GM19351 (cell line): ENCODE measurements at regions not wholly inside any gene's neighbourhood (a gene's known extent, or its start where the extent isn't known, plus 50 kb on each side); places are given as distances from the start of the nearest gene placed in this dataset.

Source experiments
- ATAC-seq: cut with Tn5 transposase; IDR thresholded peaks from one replicate; pipeline ENCODE4 v1.9.1; 2021; ENCODE audit warnings: mild to moderate bottlenecking, moderate library complexity; ENCODE audit not compliant: unreplicated experiment

DNA sequence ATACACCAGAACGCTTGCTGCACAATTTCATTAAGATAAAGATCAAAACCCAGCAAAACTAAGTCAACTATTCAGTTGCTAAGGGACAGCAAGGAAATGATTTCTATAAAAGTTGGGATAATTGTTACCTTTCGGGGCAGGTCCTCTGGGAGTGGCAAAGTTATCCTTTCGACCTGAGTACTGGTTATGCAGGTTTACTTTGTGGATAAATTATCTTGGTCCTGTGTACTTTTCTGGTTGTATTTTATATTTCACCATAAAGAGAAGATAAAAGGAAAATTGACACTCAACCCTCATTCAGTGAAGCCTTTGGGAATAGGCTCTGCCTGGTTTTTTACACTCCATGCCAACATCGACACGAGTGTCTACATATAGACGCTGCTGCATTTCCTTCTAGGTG, 146.5 kb downstream of the SYK start:
- no peak for ATAC-seq

DNA sequence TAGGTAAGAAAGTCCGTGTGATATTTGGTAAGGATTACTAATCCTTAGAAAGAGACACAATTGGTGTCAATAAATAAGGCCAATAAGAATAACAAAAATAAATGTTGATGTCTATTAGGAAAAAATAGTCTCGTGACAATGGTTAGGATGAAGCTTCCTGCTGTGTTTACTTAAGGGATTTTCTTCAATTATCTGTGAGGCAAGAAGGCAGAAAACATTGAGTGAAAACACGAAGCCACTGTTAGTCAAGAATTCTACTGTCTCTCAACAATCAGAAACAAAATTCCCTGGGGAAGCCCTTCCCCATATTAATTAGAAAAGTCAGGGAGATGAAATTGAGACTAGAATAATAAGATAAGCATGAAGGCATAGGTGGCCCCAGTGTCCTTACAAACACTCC, 149.0 kb downstream of the SYK start:
- ATAC-seq = no peak

DNA sequence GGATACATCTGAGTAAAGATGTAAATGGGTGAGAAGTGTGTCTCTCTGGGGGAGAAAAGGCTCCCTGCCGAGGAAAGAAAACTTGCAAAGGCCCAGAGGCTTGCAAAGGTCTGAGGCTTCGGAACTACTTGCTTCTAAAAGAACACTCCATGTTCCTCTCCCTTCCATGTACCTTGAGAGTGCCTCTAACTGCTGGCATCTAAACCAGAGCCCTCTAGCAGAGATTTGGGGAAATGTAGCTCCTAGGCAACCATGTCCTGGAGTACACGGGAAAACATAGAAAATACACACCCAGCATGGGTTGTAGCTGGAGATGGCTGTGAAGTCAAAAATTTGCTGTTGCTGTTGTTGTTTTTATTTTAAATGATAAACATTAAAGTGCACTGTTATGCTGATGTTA, 151.6 kb downstream of the SYK start:
- no peak for ATAC-seq

DNA sequence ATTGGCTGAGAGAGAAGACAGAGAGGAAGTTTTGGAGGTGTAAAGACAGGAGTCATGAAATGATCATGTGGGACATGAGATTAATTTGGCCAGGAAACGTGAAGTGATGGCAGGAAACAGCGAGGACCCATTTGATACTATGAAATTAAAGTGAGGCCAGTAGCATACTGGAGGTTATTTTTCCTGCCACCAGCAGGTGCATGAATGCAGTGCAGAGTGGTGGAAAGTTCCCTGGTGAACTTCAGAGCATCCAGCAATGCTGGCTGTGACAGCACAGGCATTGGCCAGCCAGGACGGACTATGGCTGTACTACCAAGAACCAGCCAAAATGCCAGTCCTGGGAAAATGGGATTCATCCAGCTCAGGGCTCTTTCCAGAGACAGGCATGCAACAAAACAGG, 152.2 kb downstream of the SYK start:
- ATAC-seq = no peak

DNA sequence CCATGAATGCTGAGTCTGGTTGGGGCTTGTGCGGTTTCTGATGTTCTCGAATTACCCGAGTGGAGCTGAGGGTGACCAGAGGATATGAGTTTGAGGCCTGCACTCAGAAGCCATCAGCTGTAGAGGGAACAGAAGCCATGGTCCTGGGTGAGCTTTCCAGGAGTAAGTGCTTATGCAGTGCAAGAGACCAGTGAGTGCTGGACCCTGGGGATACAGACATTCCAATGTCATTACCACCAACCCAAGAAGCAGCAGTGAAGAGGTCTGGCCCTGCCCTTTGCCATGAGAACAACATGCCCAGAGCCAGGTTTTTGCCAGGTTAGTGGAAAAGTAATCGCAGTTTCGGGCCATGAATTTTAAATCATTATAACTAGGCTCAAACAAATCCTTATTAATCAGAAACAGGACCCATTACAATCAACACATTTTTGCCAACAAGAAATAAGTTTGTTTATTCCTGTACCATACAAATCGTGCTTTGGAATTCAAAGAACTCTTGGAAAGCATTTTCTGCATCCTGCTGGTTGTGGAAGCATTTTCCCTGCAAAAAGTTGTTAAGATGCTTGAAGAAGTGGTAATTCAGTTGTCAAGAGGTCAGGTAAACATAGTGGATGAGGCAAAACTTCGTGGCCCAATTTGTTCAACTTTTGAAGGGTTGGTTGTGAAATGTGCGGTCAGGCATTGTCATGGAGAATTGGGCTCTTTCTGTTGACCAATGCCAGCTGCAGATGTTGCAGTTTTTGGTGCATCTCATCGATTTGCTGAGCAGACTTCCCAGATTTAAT, 154.6 kb downstream of the SYK start:
- ATAC-seq = no peak

DNA sequence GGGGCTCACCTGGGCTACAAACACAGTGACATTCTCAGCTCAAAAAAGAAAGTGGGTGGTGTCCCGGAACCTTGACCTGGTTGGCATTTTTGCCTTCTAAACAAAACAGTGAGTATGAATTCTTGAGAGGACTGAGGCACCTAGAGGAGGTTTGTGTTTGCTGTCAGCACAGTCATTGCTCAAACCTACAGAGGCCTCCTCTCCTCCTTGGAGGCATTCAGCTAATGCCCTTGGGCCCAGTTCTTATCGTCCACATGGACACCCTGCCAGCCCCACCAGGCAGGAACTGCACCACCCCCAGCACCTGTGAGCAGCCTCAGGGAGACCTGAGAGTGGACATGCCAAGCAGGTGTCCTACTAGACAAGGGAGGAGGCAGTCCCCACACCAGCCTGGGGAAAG, 156.7 kb downstream of the SYK start:
- no peak for ATAC-seq

DNA sequence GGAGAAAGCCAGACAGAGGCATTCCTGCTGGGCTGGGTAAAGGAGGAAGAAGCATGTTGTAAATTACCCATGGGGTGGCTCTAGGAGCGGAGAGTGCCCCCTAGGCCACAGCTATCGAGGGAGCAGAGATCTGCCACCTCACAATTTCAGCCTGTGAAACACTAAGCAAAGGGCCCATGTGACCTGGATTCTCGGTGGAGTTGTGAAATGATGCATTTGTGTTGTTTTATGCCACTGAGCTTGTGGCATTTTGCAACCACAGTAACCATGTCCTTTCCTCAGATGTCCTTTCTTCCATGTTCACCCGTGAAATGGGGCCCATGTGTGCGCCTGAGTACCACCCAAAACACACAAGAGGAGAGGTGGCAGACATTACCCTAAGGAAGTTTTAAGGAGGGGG, 159.3 kb downstream of the SYK start:
- ATAC-seq = no peak

DNA sequence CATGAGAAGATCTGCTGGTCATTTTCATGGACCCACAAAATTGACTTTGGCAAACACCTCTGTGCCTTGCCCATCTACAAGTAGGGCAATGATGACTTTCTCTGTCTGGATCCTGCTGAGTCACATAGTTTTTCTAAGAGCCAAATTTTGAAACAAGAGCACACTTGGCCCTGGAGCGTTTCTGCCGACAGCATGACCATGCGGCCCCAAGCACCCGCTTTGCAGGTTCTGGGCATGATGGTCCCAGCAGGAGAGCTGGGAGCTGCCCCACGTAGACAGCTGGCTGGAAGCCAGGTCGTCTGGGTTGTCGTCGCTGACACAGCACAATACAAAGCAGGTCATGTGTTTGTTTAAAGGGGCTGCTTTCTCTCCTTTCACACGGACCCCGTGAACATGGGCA, 159.8 kb downstream of the SYK start:
- ATAC-seq = no peak

DNA sequence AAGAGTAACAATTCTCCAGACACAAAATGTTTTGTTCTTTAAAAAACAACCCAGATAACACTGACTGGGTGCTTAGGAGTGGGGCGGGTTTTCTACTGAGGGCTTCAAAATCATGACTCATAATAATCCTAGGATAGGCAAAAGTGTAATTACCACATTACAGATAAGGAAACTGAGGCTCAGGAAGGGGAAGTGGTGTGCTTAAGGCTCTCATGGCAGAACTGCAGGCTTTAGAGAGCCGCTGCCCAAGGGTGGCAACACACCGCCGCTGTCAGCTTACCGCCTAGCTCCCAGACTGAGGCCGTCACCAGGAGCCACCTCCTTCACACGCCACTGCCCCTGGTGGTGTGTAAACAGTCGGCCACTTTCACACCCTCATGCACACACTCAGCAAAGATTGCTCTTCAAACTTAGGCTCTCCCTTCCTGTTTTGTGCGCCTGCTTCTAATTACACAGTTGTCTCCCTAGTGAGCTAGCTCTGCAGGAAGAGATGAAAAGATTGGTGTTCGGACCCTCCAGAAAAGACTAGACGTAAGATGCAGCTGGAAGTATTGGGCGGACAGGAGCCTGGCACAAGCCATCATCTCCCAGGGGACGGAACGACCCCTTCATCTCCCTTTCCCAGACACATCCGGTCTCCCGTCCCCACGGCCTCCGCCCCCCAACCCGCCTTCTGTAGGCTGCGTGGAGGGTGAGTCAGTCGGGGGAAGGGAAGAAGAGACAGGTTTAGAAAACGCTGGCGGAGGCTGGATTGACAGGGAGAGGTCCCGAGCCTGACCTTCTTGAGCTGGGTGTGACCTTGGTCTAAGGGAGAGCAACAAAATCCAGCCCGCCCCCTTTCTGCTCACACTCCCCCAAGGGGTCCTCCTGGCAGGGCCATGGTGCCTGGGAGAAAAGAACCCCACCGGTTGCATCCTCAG, 162.7 kb downstream of the SYK start:
- peak; percentile 77 for ATAC-seq

DNA sequence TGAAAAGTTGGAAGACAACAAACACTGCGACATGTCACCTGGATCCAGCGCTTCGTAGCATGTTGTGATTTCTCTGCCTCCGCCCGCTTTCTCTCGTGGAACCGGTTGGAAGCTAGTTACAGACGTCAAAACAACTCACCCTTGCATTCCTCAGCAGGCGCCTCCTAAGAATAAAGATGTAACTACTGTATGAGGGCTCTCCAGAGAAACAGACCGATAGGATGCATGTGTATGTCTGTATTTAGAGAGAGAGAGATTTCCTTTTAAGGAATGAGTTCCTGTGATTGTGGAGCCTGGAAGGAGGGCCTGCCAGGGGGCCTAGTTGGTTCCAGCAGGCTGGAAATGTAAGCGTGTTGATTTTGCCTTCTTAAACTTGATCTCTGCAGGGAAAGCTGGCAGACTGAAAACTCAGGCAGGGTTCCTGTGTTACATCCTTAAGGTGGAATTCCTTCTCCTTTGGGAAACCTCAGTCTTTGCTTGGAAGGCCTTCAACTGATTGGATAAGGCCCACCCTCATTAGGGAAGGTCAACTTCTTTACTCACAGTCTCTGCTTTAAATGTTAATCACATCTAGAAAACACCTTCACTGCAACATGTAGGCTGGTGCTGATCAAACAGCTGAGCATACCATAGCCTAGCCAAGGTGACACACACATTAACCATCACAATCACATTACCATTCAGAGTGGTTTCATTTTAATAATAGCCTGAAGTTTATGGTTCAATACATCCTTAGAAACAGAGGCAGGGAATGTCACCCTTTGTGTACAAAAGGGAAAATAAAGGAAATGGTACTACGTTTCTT, 163.8 kb downstream of the SYK start:
- ATAC-seq = no peak

DNA sequence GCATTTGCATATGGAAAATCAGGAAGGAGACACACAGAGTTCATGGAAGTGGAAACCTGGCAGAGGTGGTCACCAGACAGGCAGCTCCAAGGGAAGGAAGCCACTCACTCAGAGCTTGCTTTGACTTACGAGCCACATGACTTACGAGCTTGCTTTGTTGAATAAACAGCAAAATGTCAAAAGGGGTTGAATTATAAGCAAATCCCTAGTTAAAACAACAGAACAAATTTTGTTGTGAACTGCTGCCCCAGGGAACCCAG, 164.3 kb downstream of the SYK start:
- no peak for ATAC-seq

DNA sequence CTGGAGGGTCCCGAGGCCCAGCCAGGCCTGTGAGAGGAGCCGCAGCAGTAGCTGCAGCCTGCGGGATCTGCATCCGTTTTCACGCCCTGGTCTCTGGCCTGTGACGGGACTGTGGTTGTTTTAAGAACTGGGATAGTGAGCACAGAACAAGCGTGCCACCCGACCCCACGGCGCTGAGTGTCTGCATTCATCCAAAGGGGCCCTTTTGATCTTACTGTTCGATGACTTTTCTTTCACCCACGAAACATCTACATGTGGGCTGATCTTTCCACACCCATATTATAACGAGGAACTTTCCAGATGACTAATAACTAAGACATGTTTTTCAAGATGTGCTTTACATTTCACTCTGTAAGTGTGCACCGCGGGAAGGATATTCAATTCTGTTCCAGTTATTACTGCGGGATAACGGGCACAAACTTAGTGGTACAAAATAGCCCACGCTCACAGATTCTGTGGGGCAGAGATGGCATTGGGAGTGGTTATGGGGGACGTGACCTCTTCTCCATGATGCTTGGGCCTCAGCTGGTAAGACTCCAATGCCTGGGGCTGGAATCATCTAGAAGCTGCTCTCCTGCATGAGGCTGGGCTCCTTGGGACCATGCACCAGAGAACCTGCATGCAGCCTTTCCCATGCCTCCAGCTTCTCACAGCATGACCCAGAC, 165.0 kb downstream of the SYK start:
- ATAC-seq = no peak

DNA sequence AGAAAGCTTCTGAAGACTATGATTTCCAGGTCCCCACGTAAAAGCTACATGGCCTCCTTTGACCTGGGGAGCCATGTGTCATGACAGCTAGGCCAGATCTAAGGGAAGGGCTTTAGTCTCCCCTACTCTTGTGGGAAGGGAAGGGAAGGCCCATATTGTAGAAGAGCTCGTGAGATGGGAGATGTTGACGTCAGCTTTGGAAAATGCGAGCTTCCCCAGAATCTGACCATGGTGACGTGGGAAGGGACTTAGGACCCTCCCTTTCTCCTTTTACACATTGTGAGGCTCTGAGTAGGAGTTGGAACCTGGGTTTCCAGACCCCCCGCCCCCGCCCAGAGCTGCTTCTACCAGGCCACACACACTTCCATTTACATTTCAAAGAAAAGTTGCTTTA, 165.5 kb downstream of the SYK start:
- no peak for ATAC-seq

DNA sequence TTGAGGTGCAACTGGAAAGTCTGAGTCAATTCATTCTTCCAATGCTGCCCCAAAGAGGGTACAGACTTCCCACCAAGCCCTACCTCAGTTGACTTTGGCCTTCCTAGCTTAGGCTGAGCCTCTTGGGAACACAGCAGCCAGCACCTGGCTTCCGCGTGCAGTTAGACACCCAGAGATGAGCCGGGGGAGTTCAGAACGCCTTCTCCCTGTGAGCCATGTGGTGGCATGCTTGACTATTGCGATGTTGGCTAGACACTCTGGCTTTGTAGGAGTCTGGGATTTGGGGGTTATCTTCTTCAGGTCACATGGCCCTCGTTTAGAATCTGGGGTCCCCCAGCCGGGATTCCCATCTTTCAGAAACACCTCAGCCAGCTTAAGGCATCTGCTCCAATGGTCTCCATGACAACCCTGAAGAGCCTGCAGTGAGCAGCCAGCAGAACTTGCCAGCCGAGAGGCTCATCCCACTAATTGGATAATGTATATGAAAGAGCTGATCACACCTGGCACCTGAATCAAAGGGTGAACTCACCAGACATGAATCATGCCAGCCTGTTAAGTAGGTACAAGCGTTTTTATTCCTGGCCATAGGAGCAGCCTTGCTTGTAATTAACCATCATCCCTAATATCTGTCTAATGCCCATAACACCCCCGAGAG, 167.5 kb downstream of the SYK start:
- ATAC-seq = no peak

DNA sequence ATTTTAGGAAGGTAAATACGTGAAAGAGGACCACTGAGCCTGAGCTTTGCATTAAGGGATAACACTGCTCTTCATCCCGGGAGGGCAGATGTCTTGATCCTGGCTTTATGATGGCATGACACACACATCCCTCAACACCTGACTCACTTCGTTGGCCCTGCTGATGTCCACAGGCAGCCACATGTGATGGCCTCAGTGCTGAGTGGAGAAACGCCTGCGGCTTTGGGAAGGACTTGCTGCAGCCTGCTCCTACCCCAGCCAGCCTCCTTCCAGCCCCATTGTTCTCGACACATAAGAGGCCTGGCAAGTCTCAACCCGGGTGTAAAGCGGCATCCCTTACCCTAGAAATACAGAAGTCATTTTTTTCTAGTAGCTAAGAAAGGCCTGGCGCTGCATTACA, 169.0 kb downstream of the SYK start:
- no peak for ATAC-seq

DNA sequence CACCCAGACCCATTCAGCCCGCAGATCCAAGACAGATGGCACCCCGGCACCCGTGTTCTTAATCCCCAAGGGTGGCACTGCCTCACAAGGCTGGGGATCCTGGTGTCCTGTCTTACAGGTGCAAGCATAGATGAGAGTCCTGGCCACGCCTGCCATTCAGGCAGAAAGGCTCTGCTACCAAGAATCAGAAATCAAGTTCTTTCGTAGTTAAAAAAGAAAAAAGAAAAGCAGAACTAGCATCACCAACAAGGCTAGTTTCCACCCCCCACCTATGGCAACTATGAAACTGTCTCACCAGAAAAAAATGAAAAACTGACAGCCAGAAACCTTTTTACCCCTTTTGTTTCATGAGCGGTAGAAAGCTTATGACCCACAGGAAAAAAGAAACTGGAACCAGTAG, 170.4 kb downstream of the SYK start:
- ATAC-seq = peak; percentile 68

DNA sequence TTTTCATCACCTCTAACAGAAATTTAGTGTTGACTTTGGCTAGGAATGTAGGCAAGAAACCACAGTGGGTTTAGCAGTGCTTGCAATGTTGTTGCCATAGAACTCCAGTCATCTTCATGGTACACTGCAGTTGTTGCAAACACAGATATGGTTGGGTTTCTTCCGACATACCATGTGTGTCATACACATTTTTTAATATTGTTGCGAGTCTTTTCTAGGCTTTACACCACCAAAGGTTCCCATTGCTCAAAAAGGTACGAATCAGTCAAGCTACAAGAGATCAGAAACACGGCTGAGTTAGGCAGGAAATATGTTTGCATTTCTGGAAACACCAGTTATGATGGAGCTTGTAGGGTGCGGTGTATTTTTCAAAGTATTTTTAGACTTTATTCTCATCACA, 172.4 kb downstream of the SYK start:
- ATAC-seq = no peak

DNA sequence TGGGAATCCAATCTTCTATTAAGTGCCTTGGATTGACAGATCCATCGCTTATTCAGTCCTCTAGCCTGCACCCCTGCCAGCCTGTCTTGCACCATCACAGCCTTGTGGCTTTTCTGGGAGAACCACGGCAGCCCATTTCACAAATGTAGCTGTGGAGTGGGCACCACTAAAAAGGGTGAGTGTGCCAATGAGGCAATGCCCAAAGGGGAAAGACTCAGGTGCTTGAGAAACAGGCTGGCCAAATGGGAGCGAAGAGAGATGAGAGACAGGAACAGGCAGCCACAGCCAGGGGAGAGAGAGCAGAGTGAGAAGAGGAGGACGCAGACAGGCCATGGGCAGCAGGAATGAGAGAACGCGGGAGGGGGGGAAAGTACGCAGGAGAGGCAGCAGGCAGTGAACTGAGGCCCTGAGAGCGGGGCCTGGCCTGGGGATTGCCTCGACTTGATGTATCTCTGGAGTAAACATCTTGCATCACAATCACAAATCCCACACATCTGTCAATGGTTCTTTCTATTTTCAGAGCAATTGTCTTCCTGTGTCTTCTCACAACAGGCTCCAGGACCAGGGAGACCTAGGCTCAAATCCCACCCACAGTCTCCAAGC, 173.1 kb downstream of the SYK start:
- ATAC-seq = no peak

DNA sequence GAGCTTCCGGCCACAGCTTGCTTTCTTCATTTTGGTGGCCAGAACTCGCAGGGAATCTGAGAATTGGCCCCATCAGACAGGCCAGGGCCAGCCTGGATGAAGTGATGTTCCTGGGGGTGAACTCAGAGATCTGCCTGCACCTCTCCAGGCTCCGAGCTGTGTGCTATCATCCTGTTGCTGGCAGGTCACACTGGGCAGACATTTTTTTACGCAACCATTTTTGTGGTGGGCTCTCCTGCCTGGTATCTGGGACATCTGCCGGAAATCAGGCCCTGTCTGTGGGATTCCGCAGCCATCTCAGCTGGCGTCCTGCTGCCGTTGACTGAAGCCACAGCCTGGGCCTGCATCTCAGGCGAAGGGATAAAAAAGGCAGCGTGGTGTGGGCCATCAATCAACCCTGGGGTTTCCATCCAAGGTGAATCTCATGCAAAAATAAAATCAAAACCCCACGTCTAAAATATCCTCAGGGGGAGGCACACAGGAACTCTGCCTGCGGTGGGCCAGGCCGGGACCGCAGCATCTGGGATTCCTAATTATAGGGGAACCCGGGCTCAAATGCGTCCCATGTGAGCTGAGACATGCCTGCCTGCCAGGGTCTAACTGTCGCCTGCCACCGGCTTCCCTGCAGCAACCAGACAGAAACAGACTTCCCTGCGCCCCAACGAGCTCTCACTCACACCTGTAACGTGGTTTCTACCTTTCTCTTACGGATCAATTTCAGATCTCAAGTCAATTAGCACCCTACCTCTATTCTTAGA, 174.3 kb downstream of the SYK start:
- ATAC-seq = no peak

DNA sequence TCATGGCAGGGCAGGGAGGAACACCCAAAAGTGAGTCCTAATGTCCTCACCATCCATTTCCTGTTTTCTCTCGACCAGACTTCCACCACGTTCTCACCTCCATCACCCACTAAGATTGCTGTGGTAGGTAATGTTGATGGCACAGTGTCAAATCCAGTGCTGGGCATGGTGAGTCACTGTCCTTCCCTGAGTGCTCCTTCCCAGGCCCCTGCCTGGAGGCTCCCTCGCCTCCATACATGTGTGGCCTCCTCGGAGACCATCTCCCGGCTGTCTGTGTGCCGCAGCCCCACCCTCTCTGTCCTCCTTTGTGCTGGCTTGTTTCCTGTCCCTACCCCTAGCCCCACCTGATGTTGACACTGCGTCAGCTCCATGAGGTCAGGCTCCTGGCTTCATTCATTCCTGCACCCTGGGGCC, 177.5 kb downstream of the SYK start:
- ATAC-seq = no peak
